Cardiac septum (tissue), 1 donor: ENCODE measurements at regions not wholly inside any gene's neighbourhood (a gene's known extent, or its start where the extent isn't known, plus 50 kb on each side); places are given as distances from the start of the nearest gene placed in this dataset.
"Not testable (repeated sequence)": the region's sequence is repeated elsewhere in the genome, so short reads cannot be mapped to it uniquely, and the experiment has no call there.

Source experiments
- DNase-seq: peaks from one replicate; pipeline ENCODE4 v3.0.0-alpha.2; 2020; ENCODE audit warnings: low spot score
- intact Hi-C: fragments of 100-400 bp; cut with DNase I; formaldehyde crosslinking; loops from one replicate; pipeline ENCODE4 v1.14.0; 2022
- donor health status: DM: no; HTN: no; CAD: no.

DNA sequence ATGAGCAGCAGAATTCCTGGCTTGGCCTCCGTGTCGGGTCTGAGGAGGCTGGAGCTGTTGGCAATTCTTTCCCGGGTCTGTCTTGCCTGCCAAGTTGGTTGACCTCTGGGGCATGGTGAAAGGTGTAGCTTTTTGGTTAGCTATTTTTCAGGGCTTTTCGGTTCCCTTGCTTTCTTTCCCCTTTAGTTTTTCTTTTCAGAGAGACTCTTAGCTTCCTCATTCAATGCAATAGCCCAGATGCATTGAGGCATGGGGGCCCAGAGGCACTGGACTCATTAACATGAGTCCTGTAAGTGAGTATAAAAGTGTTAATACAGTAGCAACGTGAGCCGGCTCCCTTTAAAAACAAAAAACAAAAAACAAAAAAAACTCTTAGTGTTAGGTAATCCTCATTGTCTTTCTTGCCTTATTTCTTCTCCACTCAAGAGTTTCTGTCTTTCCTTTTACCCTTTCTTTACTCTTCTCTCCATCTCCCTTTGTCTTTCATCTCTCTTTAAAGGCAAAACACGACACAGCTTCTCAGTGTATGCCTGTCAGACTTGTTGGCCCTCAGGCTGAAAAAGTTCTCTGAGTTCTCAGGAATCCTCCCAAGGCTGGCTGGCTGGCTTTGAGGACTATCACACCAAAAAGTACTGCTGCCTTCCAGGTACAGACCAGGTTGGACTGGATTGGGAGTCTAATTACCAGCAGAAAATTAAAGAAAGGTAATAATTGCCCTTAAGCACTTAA, 289.9 kb upstream of the TUT7 start:
- no peak for DNase-seq
- intact Hi-C loops = no loop called here

DNA sequence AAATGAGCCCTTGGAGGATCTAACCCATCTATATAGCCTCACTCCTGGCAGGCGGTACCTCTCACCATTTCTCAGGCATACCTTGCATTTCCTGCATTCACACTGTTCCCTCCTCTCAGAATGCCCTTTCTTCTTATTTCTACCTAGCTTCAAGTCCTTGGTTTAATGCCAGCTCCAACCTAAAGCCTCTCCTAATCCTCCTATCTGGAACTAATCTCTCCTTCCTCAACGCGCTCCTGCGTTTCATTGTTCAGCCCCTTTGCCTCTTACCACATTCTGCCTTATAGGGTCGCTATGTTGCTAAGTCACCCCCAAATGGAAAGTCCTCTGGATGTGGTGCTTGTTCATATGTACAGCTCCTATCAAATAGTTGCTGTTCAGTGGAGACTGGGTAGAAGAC, 288.5 kb upstream of the TUT7 start:
- intact Hi-C loops = no loop called here

DNA sequence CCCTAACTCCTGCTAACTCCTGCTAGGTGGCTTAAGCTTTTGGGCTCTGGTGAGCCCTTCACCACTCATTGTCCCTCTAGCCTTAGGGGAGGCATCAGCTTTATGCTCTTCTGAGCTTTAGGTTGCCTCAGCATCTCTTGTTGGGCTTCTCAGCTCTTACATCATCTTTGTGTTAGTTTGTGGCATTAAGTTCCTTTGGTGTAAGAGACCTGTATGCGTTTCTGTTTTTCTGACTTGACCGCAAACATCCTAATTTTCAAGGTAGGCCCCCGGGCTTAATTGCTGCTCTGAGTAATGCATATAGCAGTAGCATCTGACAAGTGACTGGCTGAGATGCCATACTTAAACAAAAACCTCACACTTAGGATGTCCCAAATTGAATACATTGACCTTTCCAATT, 287.8 kb upstream of the TUT7 start:
- intact Hi-C loops = no loop called here
- DNase-seq = no peak

More for the DNA sequence above, 288.5 kb upstream of the TUT7 start:
- no peak for DNase-seq

DNA sequence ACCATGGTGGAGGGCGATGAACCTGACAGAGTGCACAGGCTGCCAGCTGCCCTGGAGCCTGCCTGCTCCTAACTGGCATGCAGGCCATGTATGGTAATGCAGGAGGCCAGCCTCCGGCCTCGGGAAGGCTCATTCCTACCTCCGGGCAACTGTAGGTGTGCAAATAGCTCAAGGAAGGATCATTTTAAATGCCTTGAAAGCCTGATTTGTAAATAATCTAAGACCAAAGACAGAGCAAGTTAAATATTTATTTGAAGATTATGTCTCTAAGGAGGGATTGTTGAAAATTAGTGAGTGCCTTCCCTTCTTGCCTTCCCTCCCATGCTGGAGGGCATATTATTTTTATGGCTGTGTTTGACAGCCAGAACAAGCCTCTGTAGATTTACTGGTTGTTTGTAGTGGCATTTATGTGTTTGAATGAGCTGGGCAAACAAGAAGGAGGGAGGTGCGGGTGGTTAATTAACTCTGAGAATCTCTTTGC, 285.7 kb upstream of the TUT7 start:
- intact Hi-C loops = no loop called here
- DNase-seq = no peak

DNA sequence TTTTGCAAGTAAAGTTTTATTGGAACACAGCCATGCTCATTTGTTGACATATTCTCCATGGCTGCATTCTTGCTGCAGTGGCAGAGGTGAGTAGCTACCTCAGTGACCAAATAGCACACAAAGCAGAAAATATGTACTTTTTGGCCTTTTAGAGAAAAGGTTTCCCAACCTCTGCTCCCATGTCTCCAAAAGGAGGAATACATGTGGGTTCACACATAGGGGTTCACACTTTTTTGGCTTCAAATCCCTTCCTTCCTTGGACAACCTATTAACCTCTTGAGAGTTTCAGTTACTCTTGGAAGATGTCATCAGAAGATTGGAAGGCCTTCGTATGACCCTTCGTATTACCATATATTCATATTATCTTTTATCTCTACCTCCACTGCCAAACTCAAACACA, 285.1 kb upstream of the TUT7 start:
- DNase-seq = no peak
- intact Hi-C loops = no loop called here

DNA sequence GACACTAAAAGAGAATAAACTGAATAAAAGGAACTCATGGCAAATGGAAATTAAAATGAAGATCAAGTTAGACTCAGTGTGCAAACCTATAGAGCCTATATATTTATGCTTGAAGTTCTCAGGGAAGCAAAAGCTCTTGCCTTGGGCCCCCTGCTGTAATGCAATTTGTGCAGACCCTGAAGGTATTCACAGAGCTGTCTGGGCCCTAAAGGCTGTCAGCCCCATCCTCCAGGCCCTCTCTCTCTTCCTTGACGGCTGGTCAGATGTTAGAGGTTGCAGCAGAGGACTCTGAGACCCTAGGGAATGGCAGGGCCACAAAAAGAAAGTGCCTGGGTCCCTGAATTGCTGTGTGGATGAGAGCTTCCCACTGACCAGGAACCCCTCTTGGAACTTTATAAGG, 283.9 kb upstream of the TUT7 start:
- intact Hi-C loops = no loop called here
- no peak for DNase-seq

DNA sequence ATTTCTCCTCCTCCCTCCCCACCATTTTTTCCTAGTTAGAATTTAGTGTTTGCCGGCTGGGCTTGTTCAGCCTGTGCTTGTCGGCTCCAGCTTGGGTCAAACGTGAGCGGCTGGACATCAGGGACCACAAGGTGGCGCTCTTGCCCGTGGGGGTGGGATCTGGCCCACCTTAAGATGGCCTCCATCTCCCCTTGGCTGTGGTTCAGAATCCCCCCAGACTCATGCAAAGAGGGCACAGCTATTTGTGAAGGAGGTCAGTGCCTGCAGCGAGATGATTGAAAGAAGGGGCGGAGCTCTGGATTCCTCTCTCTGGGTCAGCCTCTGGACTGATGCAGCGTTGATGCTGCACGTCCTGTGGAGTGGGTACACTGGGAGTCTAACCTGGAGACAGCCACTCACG, 283.3 kb upstream of the TUT7 start:
- DNase-seq = no peak
- intact Hi-C loops = no loop called here

DNA sequence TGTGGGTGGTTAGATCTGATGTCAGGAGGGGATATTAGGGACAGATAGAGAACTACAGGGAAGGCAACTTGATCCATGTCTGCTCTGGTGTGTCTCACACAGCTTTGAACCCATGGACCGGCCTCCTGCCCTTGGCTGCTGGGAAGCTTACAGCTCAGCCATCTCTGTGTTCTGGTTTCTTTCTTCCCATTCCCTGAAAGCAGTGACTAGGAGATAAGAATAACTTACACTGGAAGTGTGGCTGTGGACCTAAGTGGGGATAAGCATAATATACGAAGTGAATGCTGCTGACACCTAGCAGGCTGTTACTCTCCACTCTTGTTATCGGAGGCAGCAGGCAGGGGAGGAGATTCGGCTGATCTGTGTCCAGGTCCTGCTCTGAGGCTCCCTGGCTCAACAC, 282.3 kb upstream of the TUT7 start:
- intact Hi-C loops = no loop called here
- DNase-seq = no peak

DNA sequence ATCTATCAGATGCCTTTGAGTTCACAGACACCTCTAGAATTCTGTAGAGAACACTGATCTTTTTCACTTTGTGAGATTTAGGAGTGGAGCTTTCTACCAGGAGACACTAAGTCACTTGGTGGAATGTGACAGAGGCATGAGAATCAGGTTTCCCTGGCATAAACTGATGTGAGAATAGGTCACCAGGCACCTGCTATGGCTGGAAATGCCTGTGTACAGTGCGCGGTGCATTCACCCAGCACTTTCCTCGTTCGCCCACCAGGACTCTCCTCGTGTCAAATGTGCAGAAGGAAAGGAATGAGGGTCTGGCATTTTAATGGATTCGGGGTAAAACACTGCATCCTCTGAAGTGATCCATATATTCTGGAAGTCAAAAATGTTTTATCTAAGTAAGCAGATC, 281.8 kb upstream of the TUT7 start:
- intact Hi-C loops = no loop called here

DNA sequence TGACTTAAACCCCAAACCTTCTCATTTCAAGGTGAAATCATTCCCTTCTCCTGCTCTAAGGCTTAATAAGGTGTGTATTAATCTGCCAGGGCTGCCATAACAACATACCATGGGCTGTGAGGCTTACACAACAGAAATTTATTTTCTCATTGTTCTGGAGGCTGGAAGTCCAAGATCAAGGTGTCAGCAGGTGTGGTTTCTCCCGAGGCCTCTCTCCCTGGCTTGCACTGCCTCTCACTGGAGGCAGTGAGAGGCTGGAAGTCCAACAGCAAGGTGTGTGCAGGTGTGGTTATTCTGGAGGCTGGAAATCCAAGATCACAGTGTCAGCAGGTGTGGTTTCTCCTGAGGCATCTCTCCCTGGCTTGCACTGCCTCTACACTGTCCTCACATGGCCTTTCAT, 280.3 kb upstream of the TUT7 start:
- intact Hi-C loops = no loop called here
- DNase-seq = no peak

More for the DNA sequence above, 281.8 kb upstream of the TUT7 start:
- DNase-seq = no peak

DNA sequence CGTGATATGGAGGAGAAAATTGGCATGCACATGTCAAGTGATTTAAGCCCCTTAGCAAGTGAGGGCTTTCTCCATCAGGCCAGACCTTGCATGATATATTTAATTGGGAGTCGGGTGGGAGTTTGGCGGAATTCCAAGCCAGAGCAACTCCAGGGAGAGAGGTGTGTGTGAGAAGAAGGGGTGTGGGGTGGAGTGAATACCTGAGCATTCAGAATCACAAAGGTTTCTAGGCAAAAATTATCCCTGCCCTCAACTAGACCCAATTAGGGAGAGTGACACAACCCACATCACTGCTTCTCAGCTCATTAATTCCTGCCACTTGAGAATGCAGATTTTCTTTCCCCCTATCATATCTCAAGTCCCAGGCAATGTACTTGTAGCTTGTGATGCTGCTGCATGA, 279.7 kb upstream of the TUT7 start:
- intact Hi-C loops = no loop called here

DNA sequence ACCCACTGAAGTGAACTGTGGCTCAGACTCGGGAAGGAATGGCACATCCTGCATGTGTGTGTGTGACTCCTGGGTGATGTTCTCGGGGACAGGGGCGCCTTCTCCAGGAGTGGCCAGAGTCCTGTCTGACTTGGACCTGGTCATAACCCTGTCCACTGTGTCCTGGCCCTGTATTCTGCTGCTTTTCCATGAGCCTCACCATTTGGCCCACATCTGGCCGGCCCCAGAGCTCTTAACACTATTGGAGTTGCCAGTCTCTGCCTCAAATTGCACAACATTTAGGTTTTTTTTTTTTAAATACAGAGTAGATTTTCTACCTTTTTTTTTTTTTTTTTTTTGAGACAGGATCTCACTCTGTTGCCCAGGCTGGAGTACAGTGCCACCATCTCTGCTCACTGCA, 278.3 kb upstream of the TUT7 start:
- intact Hi-C loops = no loop called here
- no peak for DNase-seq

More for the DNA sequence above, 279.7 kb upstream of the TUT7 start:
- DNase-seq = no peak

DNA sequence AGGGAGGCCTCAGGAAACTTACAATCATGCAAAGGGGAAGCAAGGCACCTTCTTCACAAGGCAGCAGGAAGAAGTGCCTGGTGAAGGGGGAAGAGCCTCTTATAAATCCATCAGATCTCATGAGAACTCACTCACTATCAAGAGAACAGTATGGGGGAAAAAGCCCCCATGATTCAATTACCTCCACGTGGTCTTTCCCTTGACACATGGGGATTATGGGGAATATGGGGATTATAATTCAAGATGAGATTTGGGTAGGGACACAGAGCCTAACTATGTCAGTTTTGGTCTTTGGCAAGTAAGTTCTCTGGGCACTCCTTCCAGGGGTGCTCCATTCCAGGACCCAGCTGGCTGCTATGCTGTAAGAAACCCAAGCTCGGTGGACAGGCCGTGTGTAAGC, 275.3 kb upstream of the TUT7 start:
- intact Hi-C loops = no loop called here
- no peak for DNase-seq

DNA sequence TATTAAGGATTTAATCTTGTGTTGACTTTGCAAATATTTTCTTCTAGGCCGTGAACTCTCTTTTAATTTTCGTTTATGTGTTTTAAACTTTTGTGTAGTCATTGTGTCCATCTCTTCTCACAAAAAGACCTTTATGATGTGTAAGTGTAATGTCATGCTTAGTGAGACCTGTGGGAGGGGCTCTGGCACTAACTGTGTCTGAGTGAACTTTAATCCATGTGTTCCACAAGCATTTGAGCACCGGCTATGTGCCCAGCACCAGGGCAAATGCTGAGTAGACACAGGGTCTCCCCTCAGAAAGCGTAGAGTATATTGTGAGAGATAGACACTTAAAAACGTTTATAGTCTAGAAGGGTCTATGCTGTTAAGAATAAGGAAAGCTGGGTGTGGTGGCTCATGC, 272.6 kb upstream of the TUT7 start:
- DNase-seq = no peak
- intact Hi-C loops = no loop called here

DNA sequence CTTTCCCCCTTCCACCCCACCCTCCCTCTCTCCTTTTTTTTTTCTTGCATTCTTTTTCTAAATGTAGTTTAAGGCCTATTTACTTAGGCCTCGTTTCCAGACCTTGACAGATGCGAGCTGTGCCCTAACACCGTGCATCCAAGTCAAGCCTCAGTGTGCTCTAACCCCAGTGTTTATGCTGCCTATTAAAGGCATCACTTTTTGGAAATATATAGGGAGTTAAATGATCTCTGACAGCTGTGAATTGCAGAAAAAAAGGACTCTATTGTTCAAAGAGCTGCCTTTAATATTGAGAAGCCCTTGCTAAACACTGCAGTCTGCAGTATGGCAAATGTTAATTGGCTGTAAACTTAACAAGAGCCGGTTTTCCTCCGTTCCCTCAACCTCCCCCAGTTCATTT, 270.4 kb upstream of the TUT7 start:
- no peak for DNase-seq
- intact Hi-C loops = no loop called here

DNA sequence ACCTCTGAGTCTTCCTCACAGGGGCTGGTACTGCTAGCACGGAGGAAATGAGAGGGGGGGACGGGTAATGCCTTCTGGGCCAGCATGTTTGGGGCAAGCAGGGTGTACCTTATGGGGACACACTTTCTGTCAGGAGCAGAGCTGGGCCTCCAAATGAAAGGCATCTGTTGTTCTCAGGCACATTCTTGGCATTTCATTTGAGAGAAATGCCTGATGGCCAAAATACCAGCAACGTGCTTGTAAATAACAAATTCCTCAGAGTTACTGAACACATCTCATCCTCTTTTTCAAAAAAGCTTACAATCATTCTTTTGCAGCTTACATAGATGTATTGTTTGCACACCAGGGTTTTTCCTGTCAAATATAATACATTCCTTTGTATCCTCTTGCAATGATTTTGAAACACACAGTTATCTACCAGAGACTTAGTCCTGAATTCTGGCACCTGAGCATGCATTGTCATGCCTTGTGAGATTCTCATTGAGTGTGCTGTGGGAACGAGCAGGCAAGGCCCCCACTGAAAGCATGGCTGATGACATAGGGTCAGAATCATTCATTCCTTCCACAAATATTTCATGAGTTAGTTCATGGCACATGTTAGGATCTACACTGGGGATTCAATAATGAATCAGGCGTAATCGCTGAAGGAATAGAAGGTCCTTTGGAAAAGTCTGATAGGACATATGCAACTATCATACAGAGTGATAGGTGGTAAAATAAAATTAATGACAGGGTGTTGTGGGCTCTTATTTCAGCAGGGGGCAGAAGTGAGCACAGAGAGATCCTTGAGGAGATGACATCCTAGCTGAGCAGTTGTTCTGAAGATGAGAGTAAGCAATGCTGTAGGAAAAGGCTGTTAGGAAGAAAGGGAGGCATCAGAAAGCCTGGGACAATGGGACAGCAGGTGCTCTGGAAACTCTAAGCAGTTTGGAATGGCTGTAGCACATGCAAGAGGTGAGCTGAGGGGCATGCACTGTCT, 260.9 kb upstream of the TUT7 start:
- no peak for DNase-seq
- intact Hi-C loops = loop anchor here (10.0 kb wide), 1 partner anchor 710 kb away; no protein-coding TSS in a partner anchor

DNA sequence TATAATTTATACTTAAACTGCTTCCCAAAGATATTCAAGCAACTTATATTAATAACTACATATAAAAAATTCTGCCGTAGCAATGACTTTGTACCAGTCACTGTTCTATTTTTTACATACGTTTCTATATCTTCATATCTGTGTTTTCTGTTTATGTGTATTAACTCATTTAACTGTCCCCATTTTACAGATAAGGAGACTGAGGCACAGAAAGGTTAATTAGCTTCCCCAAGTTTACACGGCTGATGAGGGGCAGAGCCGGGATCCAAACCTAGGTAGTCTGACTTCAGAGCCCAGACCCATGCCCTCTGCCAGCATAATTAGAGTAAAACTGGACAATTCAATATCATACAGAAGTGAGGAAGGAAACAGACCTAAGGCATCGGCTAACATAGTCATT, 259.7 kb upstream of the TUT7 start:
- intact Hi-C loops = loop anchor here (10.0 kb wide), 1 partner anchor 711 kb away; no protein-coding TSS in a partner anchor
- no peak for DNase-seq

DNA sequence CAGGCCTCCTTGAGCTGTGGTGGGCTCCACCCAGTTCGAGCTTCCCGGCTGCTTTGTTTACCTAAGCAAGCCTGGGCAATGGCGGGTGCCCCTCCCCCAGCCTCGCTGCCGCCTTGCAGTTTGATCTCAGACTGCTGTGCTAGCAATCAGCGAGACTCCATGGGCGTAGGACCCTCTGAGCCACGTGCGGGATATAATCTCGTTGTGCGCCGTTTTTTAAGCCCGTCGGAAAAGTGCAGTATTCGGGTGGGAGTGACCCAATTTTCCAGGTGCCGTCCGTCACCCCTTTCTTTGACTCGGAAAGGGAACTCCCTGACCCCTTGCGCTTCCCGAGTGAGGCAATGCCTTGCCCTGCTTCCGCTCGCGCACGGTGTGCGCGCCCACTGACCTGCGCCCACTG, 257.3 kb upstream of the TUT7 start:
- not testable (repeated sequence) for DNase-seq
- intact Hi-C loops = loop anchor here (10.0 kb wide), 1 partner anchor 713 kb away; no protein-coding TSS in a partner anchor

DNA sequence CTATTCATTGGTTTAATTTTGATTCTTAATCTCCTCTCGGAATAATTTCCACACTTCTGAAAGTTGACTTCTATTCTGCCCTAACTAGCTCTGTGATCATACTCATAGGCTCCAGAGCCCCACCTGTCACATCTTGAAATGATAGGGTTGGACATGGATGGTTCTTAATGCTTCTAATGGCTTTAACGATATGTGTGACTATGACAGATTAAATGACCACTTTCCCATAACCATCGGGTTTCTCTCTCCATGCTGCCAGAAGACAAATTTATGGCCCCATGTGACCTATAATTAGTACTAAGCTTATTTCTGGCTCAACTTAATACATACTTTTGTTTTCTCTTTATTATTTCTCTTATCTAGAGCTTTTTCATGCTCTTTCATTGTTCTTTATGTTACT, 251.1 kb upstream of the TUT7 start:
- DNase-seq = no peak
- intact Hi-C loops = no loop called here

DNA sequence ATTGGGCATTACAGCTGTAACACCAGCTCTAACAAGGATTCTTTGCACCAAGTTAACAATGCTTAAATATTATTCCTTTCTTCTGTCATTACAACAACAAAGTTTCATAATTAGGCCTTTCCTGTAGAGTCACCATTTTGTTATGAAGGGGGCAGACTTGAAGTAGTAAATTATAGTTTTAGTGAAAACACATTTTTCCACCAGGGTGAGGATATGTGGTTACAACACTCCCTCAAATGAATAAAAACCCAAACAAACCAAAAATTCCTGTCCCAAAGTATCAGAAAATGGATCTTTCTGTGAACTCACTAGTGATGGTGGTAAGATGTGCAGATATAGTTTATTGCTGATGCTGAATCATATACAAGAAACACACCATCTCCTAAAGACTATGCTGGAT, 250.5 kb upstream of the TUT7 start:
- DNase-seq = no peak
- intact Hi-C loops = no loop called here

DNA sequence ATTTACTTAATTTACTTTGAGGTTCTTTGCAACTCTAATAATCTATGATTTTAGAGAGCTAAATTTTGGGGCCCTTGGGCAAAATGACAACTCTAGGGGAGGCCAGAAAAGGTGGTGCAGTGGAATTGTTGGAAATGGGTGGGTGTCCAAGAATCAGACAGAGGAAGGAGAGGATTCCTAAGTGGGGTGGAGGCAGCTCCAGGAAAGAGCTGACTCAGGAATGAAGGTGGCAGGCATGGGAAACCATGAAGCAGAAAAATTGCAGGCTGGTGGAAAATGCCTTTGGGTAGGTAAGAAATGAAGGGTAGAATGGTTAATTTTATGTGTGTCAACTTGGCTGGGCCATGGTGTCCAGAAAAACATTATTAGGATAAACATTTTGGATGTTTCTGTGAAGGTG, 248.5 kb upstream of the TUT7 start:
- DNase-seq = no peak
- intact Hi-C loops = no loop called here
